HEK293 (cell line): ENCODE measurements at regions not wholly inside any gene's neighbourhood (a gene's known extent, or its start where the extent isn't known, plus 50 kb on each side); places are given as distances from the start of the nearest gene placed in this dataset.

Experiments used
- CTCF ChIA-PET: fragments of 350-600 bp; formaldehyde crosslinking; extraction: SDS; loops from one replicate; lab custom pipeline; 2021; ENCODE audit warnings: antibody characterized with exemption; lab: Yijun Ruan, JAX
- POLR2A ChIA-PET: fragments of 300-600 bp; formaldehyde crosslinking; extraction: SDS; loops from one replicate; lab custom pipeline; 2020; ENCODE audit warnings: antibody characterized with exemption, inconsistent platforms; lab: Yijun Ruan, JAX
- H3K27ac ChIP-seq: fragments of 200-500 bp; sonication (Bioruptor generic); 2 replicates; pipeline ENCODE4 v1.5.1; 2014; ENCODE audit warnings: low read depth, low read length, control low read depth, inconsistent platforms; ENCODE audit errors: extremely low read depth
- H3K36me3 ChIP-seq, 2 experiments: fragments of 200-500 bp in 1 of 2; sonication (Bioruptor generic) in 1 of 2; 1 replicate in 1 of 2; 2 replicates in 1 of 2; pipeline ENCODE4 v1.5.1; 2014 to 2017; ENCODE audit warnings: inconsistent platforms in 2 of 2, low read length in 2 of 2; ENCODE audit not compliant: control insufficient read depth in 2 of 2, insufficient read depth in 1 of 2
- H3K4me1 ChIP-seq: fragments of 200-500 bp; sonication (Bioruptor generic); 2 replicates; pipeline ENCODE4 v1.5.1; 2014; ENCODE audit warnings: mild to moderate bottlenecking, low read length, inconsistent platforms; ENCODE audit not compliant: control insufficient read depth, insufficient read depth
- H3K4me3 ChIP-seq: 2 replicates; pipeline ENCODE4 v1.5.1; 2011; ENCODE audit warnings: low read depth, mild to moderate bottlenecking, control low read depth, low read length, moderate library complexity
- H3K9me3 ChIP-seq: fragments of 200-500 bp; sonication (Bioruptor generic); 2 replicates; pipeline ENCODE4 v1.5.1; 2014; ENCODE audit warnings: low read depth, low read length, inconsistent platforms; ENCODE audit not compliant: control insufficient read depth, insufficient read depth
- HOXC10 ChIP-seq: sonication (generic); formaldehyde crosslinking; IDR thresholded peaks from 2 replicates; pipeline ENCODE4 v1.8.1; 2023; ENCODE audit warnings: mild to moderate bottlenecking, missing genetic modification reagents
- MYNN ChIP-seq: fragments of 450-650 bp; formaldehyde crosslinking; IDR thresholded peaks from 2 replicates; pipeline ENCODE4 v1.5.1; 2016; ENCODE audit warnings: missing biosample characterization, missing genetic modification characterization, borderline replicate concordance
- MZF1 ChIP-seq: fragments of 450-650 bp; formaldehyde crosslinking; IDR thresholded peaks from 2 replicates; pipeline ENCODE4 v1.5.1; 2017; ENCODE audit warnings: missing biosample characterization, missing genetic modification characterization, borderline replicate concordance
- PRDM1 ChIP-seq: fragments of 450-650 bp; formaldehyde crosslinking; IDR thresholded peaks from 2 replicates; pipeline ENCODE4; 2016; ENCODE audit warnings: missing biosample characterization, missing genetic modification characterization
- ZBTB11 ChIP-seq: fragments of 450-650 bp; formaldehyde crosslinking; conservative IDR thresholded peaks from 2 replicates; pipeline ENCODE4 v1.5.1; 2016; ENCODE audit warnings: low read depth, missing biosample characterization, missing genetic modification characterization
- ZBTB49 ChIP-seq: fragments of 450-650 bp; formaldehyde crosslinking; IDR thresholded peaks from 2 replicates; pipeline ENCODE4 v1.5.1; 2016; ENCODE audit warnings: missing biosample characterization, missing genetic modification characterization, low read depth
- ZFHX2 ChIP-seq: fragments of 450-650 bp; formaldehyde crosslinking; conservative IDR thresholded peaks from 2 replicates; pipeline ENCODE4 v1.5.1; 2016; ENCODE audit warnings: missing biosample characterization, missing genetic modification characterization
- ZNF114 ChIP-seq: fragments of 450-650 bp; formaldehyde crosslinking; IDR thresholded peaks from 2 replicates; pipeline ENCODE4 v1.5.0; 2017; ENCODE audit warnings: missing biosample characterization, missing genetic modification characterization
- ZNF133 ChIP-seq: fragments of 450-650 bp; formaldehyde crosslinking; IDR thresholded peaks from 2 replicates; pipeline ENCODE4 v1.5.1; 2016; ENCODE audit warnings: missing biosample characterization, missing genetic modification characterization
- ZNF202 ChIP-seq: fragments of 450-650 bp; formaldehyde crosslinking; IDR thresholded peaks from 2 replicates; pipeline ENCODE4 v1.5.1; 2016; ENCODE audit warnings: missing biosample characterization, missing genetic modification characterization, borderline replicate concordance
- ZNF26 ChIP-seq: fragments of 450-650 bp; formaldehyde crosslinking; IDR thresholded peaks from 2 replicates; pipeline ENCODE4 v1.5.1; 2016; ENCODE audit warnings: missing biosample characterization, missing genetic modification characterization
- ZNF311 ChIP-seq: fragments of 450-650 bp; formaldehyde crosslinking; IDR thresholded peaks from 2 replicates; pipeline ENCODE4 v1.5.1; 2017; ENCODE audit warnings: missing biosample characterization, missing genetic modification characterization, borderline replicate concordance
- ZNF354C ChIP-seq: fragments of 450-650 bp; formaldehyde crosslinking; IDR thresholded peaks from 2 replicates; pipeline ENCODE4 v1.5.1; 2016; ENCODE audit warnings: missing biosample characterization, missing genetic modification characterization, low read depth, borderline replicate concordance
- ZNF394 ChIP-seq: fragments of 450-650 bp; formaldehyde crosslinking; IDR thresholded peaks from 2 replicates; pipeline ENCODE4 v1.5.1; 2016; ENCODE audit warnings: missing biosample characterization, missing genetic modification characterization, mild to moderate bottlenecking, moderate library complexity, borderline replicate concordance
- ZNF704 ChIP-seq: fragments of 450-650 bp; formaldehyde crosslinking; IDR thresholded peaks from 2 replicates; pipeline ENCODE4 v1.5.1; 2016; ENCODE audit warnings: missing biosample characterization, missing genetic modification characterization
- ZNF76 ChIP-seq: fragments of 450-650 bp; formaldehyde crosslinking; IDR thresholded peaks from 2 replicates; pipeline ENCODE4; 2016; ENCODE audit warnings: low read depth, missing biosample characterization, missing genetic modification characterization, borderline replicate concordance
- TF ChIP-seq, protein P1 (sequence below): fragments of 450-650 bp; formaldehyde crosslinking; IDR thresholded peaks from 2 replicates; pipeline ENCODE4; 2016; ENCODE audit warnings: missing biosample characterization, missing genetic modification characterization
- TF ChIP-seq, protein P2 (sequence below): fragments of 450-650 bp; formaldehyde crosslinking; IDR thresholded peaks from 2 replicates; pipeline ENCODE4 v1.5.1; 2017; ENCODE audit warnings: missing biosample characterization, missing genetic modification characterization
- TF ChIP-seq, protein P3 (sequence below): fragments of 450-650 bp; formaldehyde crosslinking; IDR thresholded peaks from 2 replicates; pipeline ENCODE4 v1.5.1; 2016; ENCODE audit warnings: missing biosample characterization, missing genetic modification characterization, borderline replicate concordance

- H3K4me1 ChIP-seq = no peaks in the 10 kb centered on the region
- no peak for TF ChIP-seq ZNF394 (tag by site-specific recombination)
- no peak for TF ChIP-seq ZNF133 (tag by site-specific recombination)
- no peak for TF ChIP-seq MYNN (tag by site-specific recombination)
- no peak for TF ChIP-seq PRDM1 (tag by site-specific recombination)
- TF ChIP-seq ZNF704 (tag by site-specific recombination) = no peak
- no peak for TF ChIP-seq ZNF114 (tag by site-specific recombination)
- no peak for TF ChIP-seq ZNF311 (tag by site-specific recombination)
- TF ChIP-seq, protein P1, sequence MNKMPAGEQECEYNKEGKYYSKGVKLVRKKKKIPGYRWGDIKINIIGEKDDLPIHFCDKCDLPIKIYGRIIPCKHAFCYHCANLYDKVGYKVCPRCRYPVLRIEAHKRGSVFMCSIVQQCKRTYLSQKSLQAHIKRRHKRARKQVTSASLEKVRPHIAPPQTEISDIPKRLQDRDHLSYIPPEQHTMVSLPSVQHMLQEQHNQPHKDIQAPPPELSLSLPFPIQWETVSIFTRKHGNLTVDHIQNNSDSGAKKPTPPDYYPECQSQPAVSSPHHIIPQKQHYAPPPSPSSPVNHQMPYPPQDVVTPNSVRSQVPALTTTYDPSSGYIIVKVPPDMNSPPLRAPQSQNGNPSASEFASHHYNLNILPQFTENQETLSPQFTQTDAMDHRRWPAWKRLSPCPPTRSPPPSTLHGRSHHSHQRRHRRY (tag by site-specific recombination) = no peak
- TF ChIP-seq, protein P2, sequence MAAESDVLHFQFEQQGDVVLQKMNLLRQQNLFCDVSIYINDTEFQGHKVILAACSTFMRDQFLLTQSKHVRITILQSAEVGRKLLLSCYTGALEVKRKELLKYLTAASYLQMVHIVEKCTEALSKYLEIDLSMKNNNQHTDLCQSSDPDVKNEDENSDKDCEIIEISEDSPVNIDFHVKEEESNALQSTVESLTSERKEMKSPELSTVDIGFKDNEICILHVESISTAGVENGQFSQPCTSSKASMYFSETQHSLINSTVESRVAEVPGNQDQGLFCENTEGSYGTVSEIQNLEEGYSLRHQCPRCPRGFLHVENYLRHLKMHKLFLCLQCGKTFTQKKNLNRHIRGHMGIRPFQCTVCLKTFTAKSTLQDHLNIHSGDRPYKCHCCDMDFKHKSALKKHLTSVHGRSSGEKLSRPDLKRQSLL (tag by site-specific recombination) = no peak
- TF ChIP-seq, protein P3, sequence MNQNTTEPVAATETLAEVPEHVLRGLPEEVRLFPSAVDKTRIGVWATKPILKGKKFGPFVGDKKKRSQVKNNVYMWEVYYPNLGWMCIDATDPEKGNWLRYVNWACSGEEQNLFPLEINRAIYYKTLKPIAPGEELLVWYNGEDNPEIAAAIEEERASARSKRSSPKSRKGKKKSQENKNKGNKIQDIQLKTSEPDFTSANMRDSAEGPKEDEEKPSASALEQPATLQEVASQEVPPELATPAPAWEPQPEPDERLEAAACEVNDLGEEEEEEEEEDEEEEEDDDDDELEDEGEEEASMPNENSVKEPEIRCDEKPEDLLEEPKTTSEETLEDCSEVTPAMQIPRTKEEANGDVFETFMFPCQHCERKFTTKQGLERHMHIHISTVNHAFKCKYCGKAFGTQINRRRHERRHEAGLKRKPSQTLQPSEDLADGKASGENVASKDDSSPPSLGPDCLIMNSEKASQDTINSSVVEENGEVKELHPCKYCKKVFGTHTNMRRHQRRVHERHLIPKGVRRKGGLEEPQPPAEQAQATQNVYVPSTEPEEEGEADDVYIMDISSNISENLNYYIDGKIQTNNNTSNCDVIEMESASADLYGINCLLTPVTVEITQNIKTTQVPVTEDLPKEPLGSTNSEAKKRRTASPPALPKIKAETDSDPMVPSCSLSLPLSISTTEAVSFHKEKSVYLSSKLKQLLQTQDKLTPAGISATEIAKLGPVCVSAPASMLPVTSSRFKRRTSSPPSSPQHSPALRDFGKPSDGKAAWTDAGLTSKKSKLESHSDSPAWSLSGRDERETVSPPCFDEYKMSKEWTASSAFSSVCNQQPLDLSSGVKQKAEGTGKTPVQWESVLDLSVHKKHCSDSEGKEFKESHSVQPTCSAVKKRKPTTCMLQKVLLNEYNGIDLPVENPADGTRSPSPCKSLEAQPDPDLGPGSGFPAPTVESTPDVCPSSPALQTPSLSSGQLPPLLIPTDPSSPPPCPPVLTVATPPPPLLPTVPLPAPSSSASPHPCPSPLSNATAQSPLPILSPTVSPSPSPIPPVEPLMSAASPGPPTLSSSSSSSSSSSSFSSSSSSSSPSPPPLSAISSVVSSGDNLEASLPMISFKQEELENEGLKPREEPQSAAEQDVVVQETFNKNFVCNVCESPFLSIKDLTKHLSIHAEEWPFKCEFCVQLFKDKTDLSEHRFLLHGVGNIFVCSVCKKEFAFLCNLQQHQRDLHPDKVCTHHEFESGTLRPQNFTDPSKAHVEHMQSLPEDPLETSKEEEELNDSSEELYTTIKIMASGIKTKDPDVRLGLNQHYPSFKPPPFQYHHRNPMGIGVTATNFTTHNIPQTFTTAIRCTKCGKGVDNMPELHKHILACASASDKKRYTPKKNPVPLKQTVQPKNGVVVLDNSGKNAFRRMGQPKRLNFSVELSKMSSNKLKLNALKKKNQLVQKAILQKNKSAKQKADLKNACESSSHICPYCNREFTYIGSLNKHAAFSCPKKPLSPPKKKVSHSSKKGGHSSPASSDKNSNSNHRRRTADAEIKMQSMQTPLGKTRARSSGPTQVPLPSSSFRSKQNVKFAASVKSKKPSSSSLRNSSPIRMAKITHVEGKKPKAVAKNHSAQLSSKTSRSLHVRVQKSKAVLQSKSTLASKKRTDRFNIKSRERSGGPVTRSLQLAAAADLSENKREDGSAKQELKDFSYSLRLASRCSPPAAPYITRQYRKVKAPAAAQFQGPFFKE (tag by site-specific recombination) = no peak
- no peak for TF ChIP-seq ZFHX2 (tag by site-specific recombination)
- no peak for TF ChIP-seq ZBTB11 (tag by site-specific recombination)
- no peak for TF ChIP-seq ZNF354C (tag by site-specific recombination)
- no peak for TF ChIP-seq ZNF26 (tag by site-specific recombination)
- TF ChIP-seq MZF1 (tag by site-specific recombination) = no peak
- TF ChIP-seq ZBTB49 (tag by site-specific recombination) = no peak
- TF ChIP-seq ZNF76 (tag by site-specific recombination) = no peak
- no peak for TF ChIP-seq ZNF202 (tag by site-specific recombination)
- TF ChIP-seq HOXC10 (CRISPR knock-in tag) = no peak
- H3K9me3 ChIP-seq = no peaks in the 10 kb centered on the region
- no peak overlapping the region for H3K27ac ChIP-seq
- no peak overlapping the region for H3K4me3 ChIP-seq
- H3K36me3 ChIP-seq = no peaks in the 10 kb centered on the region
- ChIA-PET CTCF (no interaction called here), POLR2A (no interaction called here)
Observed at GRCh38 chr18:38551881-38552280, 986.3 kb upstream of the CELF4 start.
